ENCODE measurements at regions not wholly inside any gene's neighbourhood (a gene's known extent, or its start where the extent isn't known, plus 50 kb on each side); places are given as distances from the start of the nearest gene placed in this dataset.

GRCh38 chr5:61744690-61745619 is 412.9 kb downstream of the ZSWIM6 start:
- FAIRE-seq = no peak

DNA sequence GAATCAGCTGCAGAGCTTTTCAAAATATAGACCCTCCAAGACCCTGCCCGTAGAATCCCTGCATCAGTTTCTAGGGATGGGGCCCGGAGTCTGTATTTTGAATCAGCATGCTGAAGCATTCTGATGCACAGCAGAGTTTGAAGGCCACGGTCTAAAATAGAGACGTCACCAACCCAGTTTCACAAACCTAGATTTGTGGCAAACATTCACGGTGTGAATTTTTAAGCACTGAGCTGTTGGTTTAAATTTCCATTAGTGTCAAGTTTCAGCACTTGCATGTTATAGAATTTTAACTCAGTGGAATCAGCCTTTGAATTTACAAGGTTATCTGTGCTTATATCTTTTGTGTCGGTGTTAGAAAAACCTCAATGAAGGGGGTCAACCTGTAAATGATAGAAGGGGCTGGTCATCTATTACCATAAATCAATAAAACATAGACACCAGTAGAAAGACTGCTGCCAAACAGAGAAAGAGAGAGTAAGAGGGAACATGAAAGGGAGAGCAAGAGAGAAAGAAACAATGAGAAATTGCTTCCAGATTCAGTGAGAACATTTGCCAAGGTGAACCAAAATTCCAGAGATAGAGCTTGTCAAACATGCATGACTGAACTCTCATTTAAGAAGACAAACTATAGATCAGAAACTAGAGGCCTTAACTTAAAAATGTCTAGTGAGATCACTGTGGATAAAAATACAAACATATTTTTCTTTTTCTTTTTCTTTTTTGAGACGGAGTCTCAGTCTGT is 414.9 kb downstream of the ZSWIM6 start:
- no peak for FAIRE-seq

DNA sequence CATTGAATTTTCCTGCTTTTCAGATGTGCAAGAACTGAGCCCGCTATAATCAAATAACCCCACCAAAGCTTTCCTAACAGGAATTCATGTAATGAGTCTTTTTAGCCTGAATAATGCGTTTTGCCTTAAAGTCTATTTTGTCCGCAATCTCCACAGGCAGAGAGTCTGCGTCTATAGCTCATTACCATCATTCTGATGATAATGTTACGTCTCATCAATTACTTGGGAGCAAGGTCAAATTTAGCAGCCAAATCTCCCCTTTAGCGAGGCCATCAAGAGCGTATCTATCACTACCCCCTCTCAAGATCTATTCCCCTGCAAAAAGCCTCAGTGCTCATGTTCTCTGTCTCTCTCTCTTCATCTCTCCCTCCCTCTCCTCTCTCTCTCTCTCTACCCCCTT is 416.1 kb downstream of the ZSWIM6 start:
- no peak for FAIRE-seq

DNA sequence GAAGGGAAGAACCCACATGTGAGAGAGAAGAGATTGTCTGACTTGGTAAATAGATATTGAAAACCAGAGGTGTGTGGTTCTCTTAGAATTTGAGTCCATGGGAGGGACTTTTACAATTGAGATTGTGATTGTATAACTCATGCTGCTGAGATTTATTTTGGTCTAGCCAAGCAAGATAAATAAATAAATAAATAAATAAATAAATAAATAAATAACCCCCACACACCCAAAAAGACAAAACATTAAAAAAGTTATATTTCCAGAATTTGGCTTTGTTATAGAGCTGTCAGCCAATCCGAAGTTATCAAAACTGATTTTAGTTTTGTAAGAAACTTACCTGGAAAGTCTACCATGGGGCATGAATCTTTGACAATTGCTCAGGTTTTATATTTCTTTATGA is 416.6 kb downstream of the ZSWIM6 start:
- no peak for FAIRE-seq

DNA sequence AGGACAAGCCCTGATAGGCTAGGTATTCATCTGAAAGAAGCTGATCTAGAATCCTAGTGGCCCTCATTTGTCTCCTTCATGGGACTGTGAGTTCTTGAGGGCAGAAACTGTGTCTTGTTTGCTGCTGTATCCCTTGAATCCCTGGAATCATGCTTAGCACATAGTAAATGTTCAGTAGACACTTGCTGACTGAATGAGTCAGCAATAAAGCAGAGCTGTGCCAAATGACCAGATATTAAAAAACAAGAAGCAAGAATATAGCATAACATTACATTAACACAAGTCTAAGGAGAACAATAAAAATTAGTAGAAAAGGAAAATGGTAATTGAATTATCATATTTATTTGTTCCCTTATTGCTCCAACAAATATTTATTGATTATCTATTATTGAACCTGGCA is 420.5 kb downstream of the ZSWIM6 start:
- no peak for FAIRE-seq

DNA sequence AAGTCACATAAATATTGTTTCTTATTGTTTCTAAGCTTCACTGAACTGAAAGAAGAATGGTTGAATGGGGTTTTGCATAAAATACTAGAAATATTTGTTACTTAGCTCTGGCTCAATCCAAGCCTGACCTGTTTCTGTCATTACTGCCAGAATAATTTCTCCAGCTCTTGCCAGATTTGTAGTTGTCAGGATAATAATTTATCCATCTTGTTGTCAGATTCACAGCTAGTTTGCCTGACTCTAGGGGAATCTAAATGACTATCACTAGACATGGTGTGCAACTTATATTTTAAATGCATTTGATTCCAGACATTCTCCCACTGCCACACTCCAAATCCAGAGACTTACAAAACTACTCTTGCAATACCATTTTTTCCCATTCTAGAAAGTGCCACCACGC is 422.7 kb downstream of the ZSWIM6 start:
- FAIRE-seq = no peak

- no peak for FAIRE-seq
Observed at GRCh38 chr5:61755726-61756222, 423.7 kb downstream of the ZSWIM6 start.

- no peak for FAIRE-seq
Observed at GRCh38 chr5:61758711-61759110, 426.7 kb downstream of the ZSWIM6 start.

GRCh38 chr5:61765471-61765870 is 433.4 kb downstream of the ZSWIM6 start:
- no peak for FAIRE-seq

DNA sequence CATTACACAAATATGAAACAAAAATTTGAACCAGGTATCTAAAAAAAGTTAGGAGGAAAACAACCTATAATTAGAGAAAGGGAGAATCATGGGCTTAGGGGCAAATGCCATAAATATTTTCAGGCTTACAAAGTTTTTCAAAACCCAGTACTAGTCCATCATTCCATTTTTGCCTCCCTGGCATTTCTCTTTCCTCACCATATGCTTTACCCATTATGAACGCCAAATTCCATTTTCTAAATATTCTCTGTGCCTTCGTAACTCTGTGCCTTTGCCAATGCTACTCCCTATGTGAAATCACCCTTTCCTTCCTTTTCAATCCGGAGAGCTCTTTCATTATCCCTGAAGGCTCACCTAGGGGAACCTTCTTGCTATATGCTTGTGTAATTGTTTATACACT is 434.1 kb downstream of the ZSWIM6 start:
- FAIRE-seq = no peak

DNA sequence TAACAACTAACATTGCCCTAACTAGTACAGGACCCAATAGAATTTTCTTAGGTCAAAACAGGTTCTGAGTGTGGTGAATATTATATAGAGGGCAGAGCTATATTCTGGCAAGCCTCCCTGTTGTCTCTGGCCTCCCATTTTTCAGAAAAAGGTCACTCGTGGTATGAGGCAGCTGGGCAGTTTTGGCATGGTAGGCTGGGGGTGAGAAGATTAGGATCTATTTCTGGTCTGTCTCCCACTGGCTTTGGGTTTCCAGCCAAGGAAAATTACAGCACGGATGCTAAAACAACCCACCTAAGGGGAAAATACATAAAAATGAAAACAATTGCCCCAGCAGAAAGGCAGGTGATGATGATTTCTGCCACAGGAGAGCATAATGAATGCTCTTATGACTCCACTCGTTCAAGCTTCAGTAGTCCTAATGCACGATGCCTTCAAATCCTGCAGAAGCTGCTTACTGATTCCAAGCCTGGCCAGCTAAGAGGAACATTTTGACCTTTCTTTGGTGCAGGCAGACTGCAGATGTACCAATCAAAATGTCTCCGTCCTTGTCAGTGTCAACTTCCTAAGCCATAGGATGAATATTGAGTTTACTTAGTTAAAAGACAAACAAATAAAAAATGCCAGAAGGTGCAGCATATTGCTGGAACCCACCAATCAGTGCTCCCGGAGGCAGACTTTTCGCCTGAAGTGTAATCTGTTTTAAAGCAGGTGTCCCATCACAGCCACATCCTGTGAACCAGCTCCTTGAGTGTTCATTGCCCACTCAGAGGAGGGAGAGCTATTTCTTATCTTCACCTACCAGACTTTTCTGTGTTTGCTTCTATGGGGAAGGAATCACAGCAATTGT is 435.4 kb downstream of the ZSWIM6 start:
- no peak for FAIRE-seq

DNA sequence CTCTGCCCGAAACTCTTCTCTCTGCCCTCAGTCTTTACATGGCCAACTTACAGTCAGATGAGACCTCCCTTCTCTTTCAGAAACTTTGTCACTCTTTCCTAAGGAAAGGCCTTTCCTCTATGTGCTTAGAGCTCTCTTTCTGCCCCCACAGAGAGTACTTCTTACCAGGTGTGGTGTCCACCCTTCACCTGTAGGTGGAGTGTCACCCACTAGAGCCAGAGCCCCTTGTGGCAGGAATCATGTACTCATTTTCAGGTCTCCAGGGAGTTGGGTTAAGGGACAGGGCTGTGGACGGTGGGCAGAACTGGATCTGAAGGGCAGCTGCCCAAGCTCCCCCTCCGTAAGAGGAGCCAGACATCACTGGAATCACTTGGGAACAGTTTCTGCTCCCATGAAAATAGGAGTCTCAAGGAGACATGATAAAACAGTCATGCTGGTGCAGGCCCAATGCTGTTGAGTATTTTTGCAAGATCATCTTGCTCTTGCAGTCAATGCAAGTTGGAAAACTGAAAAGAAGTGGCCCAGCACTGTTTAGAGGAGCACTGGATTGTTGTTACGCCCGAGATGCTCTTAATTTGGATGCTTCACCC is 436.7 kb downstream of the ZSWIM6 start:
- FAIRE-seq = no peak

DNA sequence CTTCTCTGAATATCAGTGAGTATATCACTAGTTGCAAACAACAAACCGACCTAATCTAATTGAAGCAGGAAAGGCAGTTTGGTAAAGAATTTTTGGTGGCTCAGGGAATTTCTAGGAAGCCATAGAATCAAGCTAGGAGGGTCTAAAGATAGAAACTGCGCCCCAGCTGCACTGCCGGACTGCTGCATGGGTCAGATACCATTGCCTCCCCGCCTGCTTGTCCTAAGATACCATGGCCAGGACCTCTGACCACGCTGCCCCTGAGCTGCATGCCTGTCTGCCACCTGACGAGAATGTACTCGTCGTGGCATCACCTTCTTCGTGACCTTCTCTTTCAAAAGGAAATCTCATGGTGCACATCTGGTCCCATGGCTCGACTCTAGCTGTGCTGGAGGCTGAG is 439.0 kb downstream of the ZSWIM6 start:
- FAIRE-seq = no peak

DNA sequence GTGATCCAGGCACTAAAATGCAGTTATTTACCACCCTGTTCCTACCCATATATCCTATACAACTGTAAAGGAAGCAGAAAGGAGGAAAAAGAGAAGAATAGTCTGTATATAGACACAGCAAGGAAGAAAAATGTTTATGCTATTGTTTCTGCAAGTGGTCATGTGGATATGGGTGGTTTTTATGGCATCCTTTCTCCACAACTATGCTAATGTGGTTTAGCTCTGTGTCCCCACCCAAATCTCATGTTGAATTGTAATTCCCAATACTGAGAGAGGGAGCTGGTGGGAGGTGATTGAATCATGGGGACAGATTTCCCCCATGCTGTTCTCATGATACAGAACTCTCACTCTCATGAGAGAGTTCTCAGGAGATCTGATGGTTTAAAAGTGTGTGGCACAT is 439.8 kb downstream of the ZSWIM6 start:
- FAIRE-seq = no peak

DNA sequence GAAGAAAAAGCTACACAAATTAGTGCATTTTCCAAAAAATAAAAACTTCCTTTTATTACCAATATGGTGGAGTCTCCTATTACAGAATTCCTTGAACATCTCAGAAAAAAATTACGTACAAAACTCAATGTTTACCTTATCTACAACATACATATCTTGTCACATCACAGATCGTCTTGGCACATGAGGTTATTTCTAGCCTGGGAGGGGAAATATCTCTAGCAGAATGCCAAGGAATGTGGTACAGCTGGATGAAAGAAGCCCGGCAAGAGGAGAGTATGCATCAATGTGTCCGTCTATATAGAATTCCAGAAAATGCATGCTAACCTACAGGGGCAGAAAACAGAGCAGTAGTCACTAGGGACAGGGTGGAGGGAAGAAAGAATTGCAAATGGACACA is 443.8 kb downstream of the ZSWIM6 start:
- FAIRE-seq = no peak

DNA sequence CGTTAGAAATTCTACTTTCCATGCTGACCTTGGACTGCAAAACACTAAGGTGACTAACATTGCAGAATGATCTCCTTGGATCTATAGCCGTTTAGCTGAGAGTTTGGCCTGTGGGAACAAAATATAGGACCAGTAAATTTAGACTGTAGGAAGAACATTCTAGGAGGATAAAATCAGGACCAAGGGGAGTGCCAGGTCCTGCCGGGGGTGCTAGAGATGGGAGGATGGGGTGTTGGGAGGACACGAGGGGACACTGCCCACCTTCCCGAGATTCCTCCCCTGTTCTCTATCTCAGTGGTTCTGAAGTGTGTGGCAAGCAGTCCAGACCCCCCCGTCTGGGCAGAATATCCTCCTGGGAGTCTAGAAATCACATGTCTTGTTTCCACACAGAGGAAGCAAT is 445.2 kb downstream of the ZSWIM6 start:
- FAIRE-seq = no peak

GRCh38 chr5:61779743-61780142 is 447.7 kb downstream of the ZSWIM6 start:
- no peak for FAIRE-seq

GRCh38 chr5:61783481-61783880 is 451.4 kb downstream of the ZSWIM6 start:
- no peak for FAIRE-seq

DNA sequence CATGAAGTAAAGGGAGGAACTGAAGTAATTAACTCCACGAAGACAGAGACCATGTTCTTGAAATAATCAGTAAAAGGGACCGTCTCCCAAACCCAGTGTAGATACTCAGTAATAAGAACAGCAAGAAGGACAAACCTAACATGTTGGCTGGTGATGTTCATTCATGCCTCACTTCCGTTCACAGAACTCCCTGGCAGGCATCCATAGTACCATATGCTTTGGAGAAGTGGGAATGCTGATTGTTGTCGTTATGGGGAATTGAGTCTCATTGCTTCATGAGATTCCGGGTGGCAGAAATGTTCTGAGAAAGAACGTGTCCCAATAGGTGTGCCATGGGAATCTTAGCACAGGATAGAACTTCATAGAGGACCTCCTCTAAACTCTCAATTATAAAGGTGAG is 452.3 kb downstream of the ZSWIM6 start:
- no peak for FAIRE-seq

DNA sequence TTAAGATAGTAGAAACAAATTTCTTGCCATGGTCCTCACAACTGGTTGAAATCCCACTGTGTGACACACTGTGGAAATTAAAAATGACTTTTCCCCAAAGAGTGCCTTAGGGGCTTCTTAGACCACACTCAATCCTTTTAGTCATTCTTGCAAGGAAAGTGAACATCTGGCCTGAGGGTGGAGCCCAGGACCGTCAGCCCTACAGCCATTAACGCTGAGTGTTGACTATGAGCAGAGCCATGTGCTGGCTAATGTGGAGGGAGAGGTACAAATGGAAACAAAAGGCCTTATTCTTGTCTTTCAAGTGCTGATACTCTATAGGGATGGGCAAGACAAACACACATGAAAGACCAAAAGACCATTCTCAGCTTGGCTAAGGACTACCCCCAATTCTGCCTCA is 456.5 kb downstream of the ZSWIM6 start:
- no peak for FAIRE-seq

DNA sequence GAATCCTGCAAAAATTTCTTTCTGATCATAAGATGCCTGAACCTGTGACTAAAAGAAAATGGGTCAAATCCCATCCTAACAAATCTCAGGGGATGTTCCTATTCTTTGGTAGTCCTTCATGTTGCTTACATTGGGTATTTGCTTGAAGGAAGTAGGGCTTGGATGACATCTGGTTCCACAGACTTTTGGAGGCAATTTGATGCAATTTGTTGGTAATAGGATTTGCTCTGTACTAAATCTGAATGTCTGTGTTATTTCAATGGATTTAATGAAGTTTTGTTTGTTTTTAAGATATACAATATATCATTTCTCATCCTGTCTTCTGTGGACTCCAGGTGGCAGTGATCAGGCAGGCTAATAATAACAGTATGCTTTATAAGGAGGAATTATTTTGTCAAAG is 457.9 kb downstream of the ZSWIM6 start:
- FAIRE-seq = no peak

- FAIRE-seq = no peak
Observed at GRCh38 chr5:61790678-61791077, 458.6 kb downstream of the ZSWIM6 start.

DNA sequence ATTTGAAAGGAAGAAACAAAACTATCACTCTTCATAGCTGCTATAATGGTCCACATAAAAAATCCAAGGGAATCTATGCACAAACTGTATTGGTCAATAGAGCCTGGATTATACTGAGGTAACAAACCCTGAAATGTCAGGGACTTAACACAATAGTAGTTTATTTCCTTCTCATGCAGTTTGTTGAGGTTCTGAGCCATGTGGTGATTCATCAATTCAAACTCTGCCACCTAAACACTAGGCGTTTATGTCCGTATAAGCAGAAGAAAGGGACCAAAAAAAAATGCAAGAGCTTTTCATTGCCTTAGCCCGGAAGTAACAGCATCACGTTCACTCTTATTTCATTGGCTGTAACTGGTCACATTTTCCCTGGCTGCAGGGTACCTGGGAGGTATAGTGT is 464.7 kb downstream of the ZSWIM6 start:
- no peak for FAIRE-seq
